Activated CD4-positive, alpha-beta T cell treated with anti-CD3 and anti-CD28 coated beads, Interleukin-2, amount 50 U/mL, for 1 hour (primary cell): ENCODE measurements at regions not wholly inside any gene's neighbourhood (a gene's known extent, or its start where the extent isn't known, plus 50 kb on each side); places are given as distances from the start of the nearest gene placed in this dataset.
"Not testable (repeated sequence)": the region's sequence is repeated elsewhere in the genome, so short reads cannot be mapped to it uniquely, and the experiment has no call there.

ENCODE experiments used
- DNase-seq: peaks from one replicate; pipeline ENCODE4 v3.0.0-alpha.2; 2020

- no peak for DNase-seq
Measured at GRCh38 chr14:35932659-35933159, 106.6 kb downstream of the BRMS1L start.

GRCh38 chr14:35932136-35932535, 106.0 kb downstream of the BRMS1L start:
- no peak for DNase-seq

GRCh38 chr14:35931346-35931745, 105.2 kb downstream of the BRMS1L start:
- DNase-seq: no peak

- DNase-seq: no peak
Measured at GRCh38 chr14:35929186-35929585, 103.0 kb downstream of the BRMS1L start.

- no peak for DNase-seq
Measured at GRCh38 chr14:35927727-35928126, 101.6 kb downstream of the BRMS1L start.

- no peak for DNase-seq
Measured at GRCh38 chr14:35925319-35925718, 99.2 kb downstream of the BRMS1L start.

- not testable (repeated sequence) for DNase-seq
Measured at GRCh38 chr14:35922590-35922989, 96.5 kb downstream of the BRMS1L start.

GRCh38 chr14:35921745-35922144, 95.6 kb downstream of the BRMS1L start:
- DNase-seq: no peak
